ENCODE measurements at regions not wholly inside any gene's neighbourhood (a gene's known extent, or its start where the extent isn't known, plus 50 kb on each side); places are given as distances from the start of the nearest gene placed in this dataset.

DNA sequence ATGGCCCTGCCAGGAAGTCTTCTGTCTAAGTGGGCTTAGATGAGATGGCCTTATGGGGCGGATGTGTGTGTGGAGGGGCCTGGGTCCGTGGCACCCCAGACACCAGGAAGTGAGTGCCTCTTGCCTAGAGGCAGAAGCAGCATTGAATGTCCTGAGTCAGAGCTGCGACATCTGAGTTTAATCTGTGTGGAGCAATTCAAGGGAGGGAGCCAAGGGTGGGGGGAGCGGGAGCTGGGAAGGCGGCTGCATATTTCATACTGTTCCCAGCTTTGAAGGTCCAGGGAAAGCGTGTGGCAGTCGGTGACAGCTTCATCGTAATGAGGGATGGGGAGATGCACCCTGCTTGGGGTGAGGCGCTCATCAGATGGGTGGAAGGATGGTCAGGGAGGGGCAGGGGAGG, 73.5 kb upstream of the THY1 start:
- Histone ChIP-seq H3K27me3 (ENCODE audit: control insufficient read depth in 2 of 2, insufficient read depth in 2 of 2, low read length in 2 of 2) (no peaks in the 10 kb centered on the region), H3K36me3 (ENCODE audit: control insufficient read depth in 2 of 2, insufficient read depth in 2 of 2, low read length in 2 of 2) (no peaks in the 10 kb centered on the region), H3K9ac (ENCODE audit: low read depth in 1 of 2, low read length in 2 of 2) (no peak overlapping the region), H3K9me3 (ENCODE audit: control insufficient read depth in 2 of 2, low read length in 2 of 2) (no peaks in the 10 kb centered on the region), H3K4me1 (ENCODE audit: control insufficient read depth in 2 of 2, insufficient read depth in 2 of 2, low read length in 2 of 2) (no peaks in the 10 kb centered on the region), H3K4me3 (ENCODE audit: low read length in 2 of 2) (no peak overlapping the region), H3K27ac (ENCODE audit: low read depth in 2 of 2, low read length in 2 of 2) (no peak overlapping the region)

DNA sequence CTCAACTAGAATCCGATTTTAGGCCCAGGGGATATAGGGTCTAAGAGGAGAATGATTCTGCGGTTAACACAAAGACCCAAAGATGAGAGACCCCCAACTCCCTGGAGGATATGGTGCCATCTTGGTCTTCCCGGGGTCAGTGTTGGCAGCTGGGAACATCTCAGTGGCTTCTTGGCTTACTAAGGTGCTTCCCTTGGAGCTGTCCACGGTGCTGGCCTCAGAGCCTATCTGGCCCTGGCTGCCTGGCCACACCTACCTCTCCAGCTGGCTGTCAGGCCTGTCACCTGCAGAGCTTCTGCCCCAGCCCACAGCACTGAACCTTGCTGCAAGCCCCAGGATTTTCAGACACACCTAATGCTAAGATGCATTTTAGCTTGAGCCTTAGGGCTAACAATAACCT, 70.7 kb upstream of the THY1 start:
- H3K36me3 ChIP-seq (ENCODE audit: control insufficient read depth in 2 of 2, insufficient read depth in 2 of 2, low read length in 2 of 2) = no peaks in the 10 kb centered on the region

DNA sequence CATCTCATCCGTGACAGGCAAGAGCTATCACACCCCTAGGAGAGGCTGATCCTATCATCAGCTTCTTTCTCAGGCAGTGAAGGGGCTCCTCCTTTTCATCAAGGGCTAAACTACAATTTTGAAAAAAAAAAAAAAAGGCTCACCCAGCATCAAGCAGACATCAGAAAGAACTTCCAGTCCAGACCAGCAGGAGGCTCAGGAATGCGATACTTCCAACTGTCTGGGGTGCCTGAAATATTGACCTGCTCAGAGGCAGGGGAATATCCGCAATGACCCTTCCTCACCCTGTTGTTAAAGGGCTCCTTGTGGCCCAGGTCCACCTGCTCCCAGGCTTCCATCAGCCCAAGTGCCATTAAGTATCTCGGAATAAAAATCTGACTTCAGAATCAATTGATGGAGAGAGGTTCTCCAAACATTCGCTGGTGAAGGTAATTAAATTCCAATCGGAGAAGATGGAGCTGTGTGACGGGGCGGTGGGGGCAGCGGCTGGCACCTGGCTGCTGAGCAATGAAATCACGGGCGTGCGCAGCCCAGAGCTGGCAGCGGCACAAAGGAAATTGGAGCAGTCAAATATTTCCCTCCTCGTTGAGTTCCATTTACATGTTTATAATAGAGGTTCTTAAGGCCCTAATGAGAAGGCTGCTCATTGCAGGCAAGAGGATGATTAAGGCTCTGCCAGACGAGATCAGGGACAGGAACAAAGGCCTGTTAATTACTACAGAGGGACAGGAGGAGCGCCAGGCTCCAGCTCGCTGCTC, 69.0 kb upstream of the THY1 start:
- no peaks in the 10 kb centered on the region for H3K9me3 ChIP-seq (ENCODE audit: control insufficient read depth in 2 of 2, low read length in 2 of 2)
- H3K36me3 ChIP-seq (ENCODE audit: control insufficient read depth in 2 of 2, insufficient read depth in 2 of 2, low read length in 2 of 2) = no peaks in the 10 kb centered on the region
- no peak overlapping the region for H3K9ac ChIP-seq (ENCODE audit: low read depth in 1 of 2, low read length in 2 of 2)
- no peak overlapping the region for H3K4me3 ChIP-seq (ENCODE audit: low read length in 2 of 2)
- no peak overlapping the region for H3K27ac ChIP-seq (ENCODE audit: low read depth in 2 of 2, low read length in 2 of 2)
- H3K27me3 ChIP-seq (ENCODE audit: control insufficient read depth in 2 of 2, insufficient read depth in 2 of 2, low read length in 2 of 2) = no peaks in the 10 kb centered on the region
- H3K4me1 ChIP-seq (ENCODE audit: control insufficient read depth in 2 of 2, insufficient read depth in 2 of 2, low read length in 2 of 2) = no peaks in the 10 kb centered on the region

More for the DNA sequence above, 70.7 kb upstream of the THY1 start:
- Histone ChIP-seq H3K4me3 (ENCODE audit: low read length in 2 of 2) (no peak overlapping the region), H3K4me1 (ENCODE audit: control insufficient read depth in 2 of 2, insufficient read depth in 2 of 2, low read length in 2 of 2) (no peaks in the 10 kb centered on the region), H3K27me3 (ENCODE audit: control insufficient read depth in 2 of 2, insufficient read depth in 2 of 2, low read length in 2 of 2) (no peaks in the 10 kb centered on the region), H3K27ac (ENCODE audit: low read depth in 2 of 2, low read length in 2 of 2) (no peak overlapping the region), H3K9me3 (ENCODE audit: control insufficient read depth in 2 of 2, low read length in 2 of 2) (no peaks in the 10 kb centered on the region), H3K9ac (ENCODE audit: low read depth in 1 of 2, low read length in 2 of 2) (no peak overlapping the region)

DNA sequence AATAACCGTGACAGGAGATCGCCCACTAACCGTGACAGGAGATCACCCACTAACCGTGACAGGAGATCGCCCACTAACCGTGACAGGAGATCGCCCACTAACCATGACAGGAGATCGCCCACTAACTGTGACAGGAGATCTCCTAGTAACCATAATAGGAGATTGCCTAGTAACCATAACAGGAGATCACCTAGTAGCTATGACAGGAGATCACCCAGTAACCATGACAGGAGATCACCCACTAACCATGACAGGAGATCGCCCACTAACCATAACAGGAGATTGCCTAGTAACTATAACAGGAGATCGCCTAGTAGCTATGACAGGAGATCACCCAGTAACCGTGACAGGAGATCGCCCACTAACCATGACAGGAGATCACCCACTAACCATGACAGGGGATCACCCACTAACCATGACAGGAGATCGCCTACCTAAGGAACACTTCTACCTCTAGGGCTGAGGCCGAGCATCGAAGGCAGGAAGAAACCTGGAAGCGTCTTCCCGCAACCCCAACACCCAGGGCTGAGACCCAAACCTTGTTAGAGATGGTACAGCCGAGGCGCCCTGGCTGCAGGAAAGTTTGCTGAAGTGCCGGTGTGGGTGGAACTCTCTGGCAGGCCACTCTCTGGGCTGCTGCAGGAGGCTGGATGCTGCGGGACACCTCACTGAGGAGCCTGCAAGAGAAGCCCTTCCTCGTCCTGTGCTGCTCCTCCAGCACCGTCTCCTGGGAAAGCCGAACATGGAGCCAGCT, 67.5 kb upstream of the THY1 start:
- Histone ChIP-seq H3K4me1 (ENCODE audit: control insufficient read depth in 2 of 2, insufficient read depth in 2 of 2, low read length in 2 of 2) (no peaks in the 10 kb centered on the region), H3K36me3 (ENCODE audit: control insufficient read depth in 2 of 2, insufficient read depth in 2 of 2, low read length in 2 of 2) (no peaks in the 10 kb centered on the region), H3K27me3 (ENCODE audit: control insufficient read depth in 2 of 2, insufficient read depth in 2 of 2, low read length in 2 of 2) (peaks cover 0 to 3% of the 10 kb centered on the region in 2 donors), H3K9ac (ENCODE audit: low read depth in 1 of 2, low read length in 2 of 2) (no peak overlapping the region), H3K9me3 (ENCODE audit: control insufficient read depth in 2 of 2, low read length in 2 of 2) (no peaks in the 10 kb centered on the region), H3K27ac (ENCODE audit: low read depth in 2 of 2, low read length in 2 of 2) (no peak overlapping the region), H3K4me3 (ENCODE audit: low read length in 2 of 2) (no peak overlapping the region)

DNA sequence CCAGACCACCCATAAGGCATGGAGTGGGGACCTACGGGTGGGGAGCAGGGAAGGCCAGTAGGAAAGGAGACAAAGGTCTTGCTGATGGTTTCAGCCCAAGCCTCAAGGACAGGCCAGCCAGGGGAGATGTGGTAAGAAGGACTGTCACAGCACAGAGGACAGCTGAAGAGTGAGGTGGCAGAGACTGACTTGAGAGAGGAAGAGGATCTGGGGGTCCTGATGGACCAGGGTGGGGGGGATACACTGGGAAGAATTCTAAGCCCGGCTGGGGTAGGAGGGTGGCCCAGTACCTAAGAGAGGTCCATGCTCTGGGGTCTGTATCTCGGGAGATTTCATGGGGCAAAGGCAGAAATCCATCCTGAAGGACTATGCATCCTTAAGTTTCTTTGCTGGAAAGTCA, 66.1 kb upstream of the THY1 start:
- Histone ChIP-seq H3K4me3 (ENCODE audit: low read length in 2 of 2) (no peak overlapping the region), H3K4me1 (ENCODE audit: control insufficient read depth in 2 of 2, insufficient read depth in 2 of 2, low read length in 2 of 2) (no peaks in the 10 kb centered on the region), H3K27me3 (ENCODE audit: control insufficient read depth in 2 of 2, insufficient read depth in 2 of 2, low read length in 2 of 2) (peaks cover 0 to 3% of the 10 kb centered on the region in 2 donors), H3K9ac (ENCODE audit: low read depth in 1 of 2, low read length in 2 of 2) (no peak overlapping the region), H3K36me3 (ENCODE audit: control insufficient read depth in 2 of 2, insufficient read depth in 2 of 2, low read length in 2 of 2) (no peaks in the 10 kb centered on the region), H3K27ac (ENCODE audit: low read depth in 2 of 2, low read length in 2 of 2) (no peak overlapping the region), H3K9me3 (ENCODE audit: control insufficient read depth in 2 of 2, low read length in 2 of 2) (no peaks in the 10 kb centered on the region)

DNA sequence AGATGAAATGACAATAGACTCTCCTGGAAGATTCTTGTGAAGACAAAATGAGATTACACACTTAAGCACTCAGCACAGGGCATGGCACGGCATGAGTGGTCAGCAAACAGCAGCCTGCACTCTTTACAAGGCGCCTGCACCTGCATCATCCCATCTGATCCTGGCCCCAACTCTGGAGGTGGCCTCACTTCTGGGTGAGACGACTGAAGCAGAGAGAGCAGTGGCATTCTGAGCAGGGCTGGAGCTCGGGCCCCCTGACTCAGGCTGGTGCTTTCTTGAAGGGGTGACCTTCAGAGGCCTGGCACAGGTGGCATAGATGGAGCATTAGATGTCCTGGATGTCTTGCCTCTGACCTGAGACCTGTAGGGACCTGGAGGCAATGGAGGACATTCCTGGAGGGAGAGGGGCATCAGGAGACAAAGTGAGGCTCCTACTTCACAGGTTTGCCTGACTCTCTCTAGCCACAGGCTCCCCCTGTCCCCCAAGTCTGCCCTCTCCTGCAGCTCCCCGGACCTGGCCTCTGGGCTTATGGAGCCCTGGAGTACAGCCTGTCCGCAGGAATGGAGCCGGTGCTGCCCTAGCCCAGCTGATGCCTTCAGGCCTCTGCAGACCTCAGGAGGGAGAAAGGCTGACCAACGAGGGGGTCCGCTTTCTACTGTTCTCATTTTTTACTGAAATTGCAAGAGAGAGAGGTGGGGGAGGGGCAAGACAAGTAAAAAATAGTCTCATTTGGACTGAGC, 65.5 kb upstream of the THY1 start:
- no peaks in the 10 kb centered on the region for H3K9me3 ChIP-seq (ENCODE audit: control insufficient read depth in 2 of 2, low read length in 2 of 2)
- no peaks in the 10 kb centered on the region for H3K4me1 ChIP-seq (ENCODE audit: control insufficient read depth in 2 of 2, insufficient read depth in 2 of 2, low read length in 2 of 2)
- H3K36me3 ChIP-seq (ENCODE audit: control insufficient read depth in 2 of 2, insufficient read depth in 2 of 2, low read length in 2 of 2) = no peaks in the 10 kb centered on the region
- H3K4me3 ChIP-seq (ENCODE audit: low read length in 2 of 2) = no peak overlapping the region
- H3K27ac ChIP-seq (ENCODE audit: low read depth in 2 of 2, low read length in 2 of 2) = no peak overlapping the region
- H3K27me3 ChIP-seq (ENCODE audit: control insufficient read depth in 2 of 2, insufficient read depth in 2 of 2, low read length in 2 of 2) = peaks cover 0 to 3% of the 10 kb centered on the region in 2 donors
- no peak overlapping the region for H3K9ac ChIP-seq (ENCODE audit: low read depth in 1 of 2, low read length in 2 of 2)

DNA sequence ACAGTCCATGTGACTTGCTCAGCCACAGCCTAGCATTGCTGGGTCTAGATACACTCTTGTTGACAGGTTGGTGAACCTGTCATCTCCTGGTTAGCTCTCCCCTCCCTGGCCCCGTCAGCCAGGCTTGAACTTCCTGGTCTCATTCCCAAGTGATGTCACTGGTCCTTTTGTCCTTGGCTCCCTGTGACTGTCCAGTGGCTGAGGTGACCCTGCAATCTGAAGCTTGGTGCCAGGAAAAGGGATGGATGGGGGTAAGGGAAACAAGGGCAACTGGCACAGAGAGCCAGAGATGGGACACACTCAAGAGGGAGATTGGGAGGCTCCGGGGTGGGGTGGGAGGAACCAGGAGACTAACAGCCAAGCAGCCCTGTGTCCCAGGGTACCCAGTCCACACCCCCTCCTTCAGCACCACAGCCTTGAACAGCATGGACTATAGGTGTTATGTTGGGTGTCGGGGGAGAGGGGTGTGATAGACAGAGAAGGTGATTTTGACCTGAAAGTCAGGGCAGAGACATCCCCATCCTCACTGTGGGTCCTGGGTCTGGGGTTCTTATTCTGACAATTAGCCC, 63.8 kb upstream of the THY1 start:
- H3K27me3 ChIP-seq (ENCODE audit: control insufficient read depth in 2 of 2, insufficient read depth in 2 of 2, low read length in 2 of 2) = peaks cover 0 to 3% of the 10 kb centered on the region in 2 donors
- no peak overlapping the region for H3K27ac ChIP-seq (ENCODE audit: low read depth in 2 of 2, low read length in 2 of 2)
- no peak overlapping the region for H3K4me3 ChIP-seq (ENCODE audit: low read length in 2 of 2)
- no peaks in the 10 kb centered on the region for H3K9me3 ChIP-seq (ENCODE audit: control insufficient read depth in 2 of 2, low read length in 2 of 2)
- no peak overlapping the region for H3K9ac ChIP-seq (ENCODE audit: low read depth in 1 of 2, low read length in 2 of 2)
- H3K36me3 ChIP-seq (ENCODE audit: control insufficient read depth in 2 of 2, insufficient read depth in 2 of 2, low read length in 2 of 2) = no peaks in the 10 kb centered on the region
- H3K4me1 ChIP-seq (ENCODE audit: control insufficient read depth in 2 of 2, insufficient read depth in 2 of 2, low read length in 2 of 2) = peaks cover 0 to under 1% of the 10 kb centered on the region in 2 donors

DNA sequence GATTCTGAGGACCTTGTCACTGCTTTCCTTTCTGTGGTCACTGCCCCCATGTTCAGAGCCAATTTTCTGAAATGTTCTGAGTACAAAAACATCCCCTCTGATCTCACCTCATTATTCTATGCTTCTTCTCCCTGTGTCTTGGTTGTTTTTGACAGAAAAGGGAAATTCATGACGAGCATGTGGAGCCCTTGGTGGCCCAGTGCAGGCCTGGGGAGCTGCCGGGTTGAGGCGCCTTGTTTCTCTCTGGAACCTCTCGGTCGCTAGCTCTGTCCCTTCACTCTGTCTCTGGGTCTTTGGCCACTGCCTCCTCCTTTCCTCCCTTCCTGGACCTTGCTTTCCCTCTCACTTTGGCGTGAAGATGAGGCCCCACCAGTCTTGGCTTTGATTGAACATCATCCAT, 63.0 kb upstream of the THY1 start:
- Histone ChIP-seq H3K36me3 (ENCODE audit: control insufficient read depth in 2 of 2, insufficient read depth in 2 of 2, low read length in 2 of 2) (no peaks in the 10 kb centered on the region), H3K4me1 (ENCODE audit: control insufficient read depth in 2 of 2, insufficient read depth in 2 of 2, low read length in 2 of 2) (peaks cover 0 to 7% of the 10 kb centered on the region in 2 donors), H3K4me3 (ENCODE audit: low read length in 2 of 2) (no peak overlapping the region), H3K9me3 (ENCODE audit: control insufficient read depth in 2 of 2, low read length in 2 of 2) (no peaks in the 10 kb centered on the region), H3K27ac (ENCODE audit: low read depth in 2 of 2, low read length in 2 of 2) (no peak overlapping the region), H3K27me3 (ENCODE audit: control insufficient read depth in 2 of 2, insufficient read depth in 2 of 2, low read length in 2 of 2) (peaks cover 0 to 3% of the 10 kb centered on the region in 2 donors), H3K9ac (ENCODE audit: low read depth in 1 of 2, low read length in 2 of 2) (no peak overlapping the region)

DNA sequence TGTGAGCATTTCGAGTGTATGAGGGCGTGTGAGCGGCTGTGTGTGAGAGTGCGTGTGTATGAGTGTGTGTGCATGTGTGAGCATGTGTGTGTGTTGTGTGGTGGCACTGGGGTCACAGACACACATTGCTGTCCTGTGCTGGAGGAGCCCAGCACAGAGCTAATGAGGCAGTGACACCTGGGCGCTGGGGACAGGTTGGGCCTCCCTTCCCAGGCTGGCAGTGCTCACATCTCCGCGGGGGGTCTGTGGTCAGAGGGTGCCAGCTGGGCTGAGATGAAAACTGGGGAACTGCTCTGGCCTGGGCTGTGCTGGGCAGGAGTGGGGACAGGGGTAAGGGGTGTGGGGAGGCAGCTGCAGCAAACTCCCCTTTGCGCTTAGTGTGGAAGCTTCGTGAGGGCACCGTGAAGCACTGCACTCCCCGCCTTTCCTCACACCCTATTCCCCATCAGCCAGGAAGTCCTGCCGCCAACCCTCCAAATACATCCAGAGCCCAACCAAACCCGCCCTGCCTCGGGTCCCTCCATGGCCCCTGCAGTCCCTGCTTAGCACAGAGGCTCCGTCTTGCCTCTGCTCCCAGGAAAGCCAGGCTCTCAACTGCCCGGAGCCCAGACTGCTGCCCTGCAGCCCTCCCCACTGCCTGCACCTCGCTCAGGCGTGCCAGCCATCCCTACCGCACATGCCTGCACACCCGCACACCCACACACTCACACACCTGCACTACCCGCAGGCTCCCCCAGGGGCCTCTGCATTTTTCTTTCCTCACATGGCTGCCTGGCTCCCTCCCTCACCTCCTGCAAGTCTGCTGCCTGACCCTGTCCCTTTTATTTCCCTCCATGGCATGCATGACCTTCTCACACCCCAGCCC, 62.0 kb upstream of the THY1 start:
- no peaks in the 10 kb centered on the region for H3K36me3 ChIP-seq (ENCODE audit: control insufficient read depth in 2 of 2, insufficient read depth in 2 of 2, low read length in 2 of 2)
- H3K4me1 ChIP-seq (ENCODE audit: control insufficient read depth in 2 of 2, insufficient read depth in 2 of 2, low read length in 2 of 2) = peaks cover 0 to 8% of the 10 kb centered on the region in 2 donors
- no peak overlapping the region for H3K4me3 ChIP-seq (ENCODE audit: low read length in 2 of 2)
- no peak overlapping the region for H3K27ac ChIP-seq (ENCODE audit: low read depth in 2 of 2, low read length in 2 of 2)
- H3K9ac ChIP-seq (ENCODE audit: low read depth in 1 of 2, low read length in 2 of 2) = no peak overlapping the region
- H3K9me3 ChIP-seq (ENCODE audit: control insufficient read depth in 2 of 2, low read length in 2 of 2) = no peaks in the 10 kb centered on the region
- H3K27me3 ChIP-seq (ENCODE audit: control insufficient read depth in 2 of 2, insufficient read depth in 2 of 2, low read length in 2 of 2) = peaks cover 0 to 3% of the 10 kb centered on the region in 2 donors
